Right renal cortex interstitium (tissue), 3 donors: ENCODE measurements at regions not wholly inside any gene's neighbourhood (a gene's known extent, or its start where the extent isn't known, plus 50 kb on each side); places are given as distances from the start of the nearest gene placed in this dataset.

Source experiments
- DNase-seq, 3 donors: peaks; one replicate each; pipeline ENCODE4 v3.0.0-alpha.2; 2013; ENCODE audit warnings: low read depth in 3 of 3, low spot score in 2 of 3

GRCh38 chr10:83346266-83346910 is 792.9 kb upstream of the GHITM start:
- no peak for DNase-seq

- DNase-seq = no peak
Measured at GRCh38 chr10:83352588-83352987, 786.7 kb upstream of the GHITM start.

GRCh38 chr10:83354456-83354855 is 784.9 kb upstream of the GHITM start:
- DNase-seq = no peak

GRCh38 chr10:83357004-83357403 is 782.3 kb upstream of the GHITM start:
- no peak for DNase-seq

- no peak for DNase-seq
Measured at GRCh38 chr10:83357627-83358026, 781.7 kb upstream of the GHITM start.

- DNase-seq = no peak
Measured at GRCh38 chr10:83367036-83367435, 772.3 kb upstream of the GHITM start.

GRCh38 chr10:83371696-83372490 is 767.4 kb upstream of the GHITM start:
- no peak for DNase-seq

- DNase-seq = no peak
Measured at GRCh38 chr10:83372646-83373045, 766.7 kb upstream of the GHITM start.

- DNase-seq = peak in 1 of 3 donors; percentile 4
Measured at GRCh38 chr10:83373671-83374070, 765.6 kb upstream of the GHITM start.

- DNase-seq = no peak
Measured at GRCh38 chr10:83374741-83375140, 764.6 kb upstream of the GHITM start.

- no peak for DNase-seq
Measured at GRCh38 chr10:83375274-83375673, 764.0 kb upstream of the GHITM start.

GRCh38 chr10:83397806-83398205 is 741.5 kb upstream of the GHITM start:
- DNase-seq = no peak

- DNase-seq = no peak
Measured at GRCh38 chr10:83410570-83410969, 728.7 kb upstream of the GHITM start.

GRCh38 chr10:83425306-83425705 is 714.0 kb upstream of the GHITM start:
- no peak for DNase-seq

- DNase-seq = no peak
Measured at GRCh38 chr10:83427101-83427500, 712.2 kb upstream of the GHITM start.

GRCh38 chr10:83432261-83433045 is 706.9 kb upstream of the GHITM start:
- no peak for DNase-seq

- DNase-seq = no peak
Measured at GRCh38 chr10:83433705-83434104, 705.6 kb upstream of the GHITM start.

GRCh38 chr10:83448013-83448412 is 691.3 kb upstream of the GHITM start:
- no peak for DNase-seq

- no peak for DNase-seq
Measured at GRCh38 chr10:83458611-83459010, 680.7 kb upstream of the GHITM start.

- DNase-seq = no peak
Measured at GRCh38 chr10:83459124-83459523, 680.2 kb upstream of the GHITM start.

- DNase-seq = no peak
Measured at GRCh38 chr10:83469728-83470331, 669.5 kb upstream of the GHITM start.
